SK-N-SH (cell line): ENCODE measurements at regions not wholly inside any gene's neighbourhood (a gene's known extent, or its start where the extent isn't known, plus 50 kb on each side); places are given as distances from the start of the nearest gene placed in this dataset.

Experiments used
- CTCF ChIA-PET: fragments of 300-600, 350-600 bp; formaldehyde crosslinking; extraction: SDS; loops from one replicate; lab custom pipeline; 2021; lab: Yijun Ruan, JAX
- POLR2A ChIA-PET: fragments of 350-600 bp; sonication (Branson Sonifier 250); formaldehyde crosslinking; extraction: SDS; loops from one replicate; lab custom pipeline; 2020; ENCODE audit warnings: antibody characterized with exemption, inconsistent platforms; lab: Yijun Ruan, JAX
- DNase-seq: peaks from one replicate; pipeline ENCODE4 v3.0.0; 2012
- H2AFZ ChIP-seq: fragments of 200-600 bp; sonication (generic); 2 replicates; pipeline ENCODE4 v1.8.1; 2016; ENCODE audit warnings: antibody characterized with exemption, mild to moderate bottlenecking, low read depth
- H3F3A ChIP-seq: fragments of 200-600 bp; sonication (generic); replicated peaks from 2 replicates; pipeline ENCODE3; 2016; ENCODE audit warnings: antibody characterized with exemption, mild to moderate bottlenecking; ENCODE audit not compliant: insufficient read depth
- H3K27ac ChIP-seq, 2 experiments: fragments of 200-500 bp in 1 of 2; fragments of 200-600 bp in 1 of 2; sonication (Bioruptor generic) in 1 of 2; sonication (generic), shearing (Covaris generic) in 1 of 2; 2 replicates each; pipeline versions ENCODE4 v1.5.1 to v1.6.1; 2014 to 2016; ENCODE audit warnings: low read depth in 2 of 2, inconsistent platforms in 1 of 2, low read length in 1 of 2, mild to moderate bottlenecking in 1 of 2, mixed read lengths in 1 of 2
- H3K27me3 ChIP-seq: fragments of 200-600 bp; sonication (generic), shearing (Covaris generic); 2 replicates; pipeline ENCODE4 v1.6.1; 2016; ENCODE audit warnings: mixed run types; ENCODE audit not compliant: insufficient read depth
- H3K36me3 ChIP-seq, 2 experiments: fragments of 200-500 bp in 1 of 2; fragments of 200-600 bp in 1 of 2; sonication (Bioruptor generic) in 1 of 2; sonication (generic) in 1 of 2; replicated peaks in 1 of 2; 2 replicates each; pipeline versions ENCODE3 to v1.5.1; 2014 to 2016; ENCODE audit warnings: low read length in 1 of 2, mild to moderate bottlenecking in 1 of 2; ENCODE audit not compliant: insufficient read depth in 2 of 2, control insufficient read depth in 1 of 2
- H3K4me1 ChIP-seq, 2 experiments: fragments of 200-500 bp in 1 of 2; fragments of 200-600 bp in 1 of 2; sonication (Bioruptor generic) in 1 of 2; sonication (generic), shearing (Covaris generic) in 1 of 2; 2 replicates each; pipeline versions ENCODE4 v1.5.1 to v1.6.1; 2014 to 2016; ENCODE audit warnings: low read depth in 1 of 2, low read length in 1 of 2, mixed run types in 1 of 2; ENCODE audit not compliant: insufficient read depth in 2 of 2, control insufficient read depth in 1 of 2
- H3K4me2 ChIP-seq: fragments of 200-600 bp; sonication (generic), shearing (Covaris generic); 2 replicates; pipeline ENCODE4 v1.6.1; 2017; ENCODE audit warnings: mixed run types
- H3K4me3 ChIP-seq, 2 experiments: fragments of 200-500 bp in 1 of 2; fragments of 200-600 bp in 1 of 2; sonication (Bioruptor generic) in 1 of 2; sonication (generic), shearing (Covaris generic) in 1 of 2; 2 replicates each; pipeline versions ENCODE4 v1.5.1 to v1.8.1; 2014 to 2016; ENCODE audit warnings: low read depth in 2 of 2, inconsistent platforms in 1 of 2, low read length in 1 of 2, mild to moderate bottlenecking in 1 of 2, mixed read lengths in 1 of 2, moderate library complexity in 1 of 2
- H3K79me2 ChIP-seq: fragments of 200-600 bp; sonication (generic); 2 replicates; pipeline ENCODE4 v1.8.1; 2017; ENCODE audit warnings: mild to moderate bottlenecking; ENCODE audit not compliant: insufficient read depth
- H3K9ac ChIP-seq: fragments of 200-600 bp; sonication (generic); 2 replicates; pipeline ENCODE4 v1.6.1; 2017; ENCODE audit warnings: mixed run types
- H3K9me2 ChIP-seq: fragments of 200-600 bp; sonication (generic); 2 replicates; pipeline ENCODE4 v1.6.1; 2017; ENCODE audit warnings: mixed run types
- H3K9me3 ChIP-seq: fragments of 200-600 bp; sonication (generic); 2 replicates; pipeline ENCODE4 v1.6.1; 2017; ENCODE audit warnings: mixed run types, mild to moderate bottlenecking, moderate library complexity
- H4K20me1 ChIP-seq: fragments of 200-600 bp; sonication (generic); 2 replicates; pipeline ENCODE4 v1.6.1; 2017; ENCODE audit warnings: mild to moderate bottlenecking, mixed run types; ENCODE audit not compliant: insufficient read depth
- CHD2 ChIP-seq: fragments of 150-350 bp; IDR thresholded peaks from 2 replicates; pipeline ENCODE4 v1.6.1; 2018; ENCODE audit warnings: low read length; ENCODE audit not compliant: partially characterized antibody
- ELF1 ChIP-seq: IDR thresholded peaks from 2 replicates; pipeline ENCODE4 v1.4.0; 2012
- EP300 ChIP-seq, 2 experiments: IDR thresholded peaks; 2 replicates each; pipeline versions ENCODE4 v1.4.0 to v1.6.1; 2012; ENCODE audit warnings: borderline replicate concordance in 1 of 2, low read depth in 1 of 2, low read length in 1 of 2
- EZH2phosphoT487 ChIP-seq: fragments of 200-600 bp; sonication (generic); IDR thresholded peaks from 2 replicates; pipeline ENCODE4 v1.6.1; 2017; ENCODE audit warnings: low read depth, mixed run types, mild to moderate bottlenecking, antibody characterized with exemption, moderate library complexity, borderline replicate concordance
- FOXJ3 ChIP-seq: sonication (generic); formaldehyde crosslinking; IDR thresholded peaks from 2 replicates; pipeline ENCODE4 v1.5.1; 2020; ENCODE audit warnings: mild to moderate bottlenecking, missing genetic modification reagents
- FOXM1 ChIP-seq: IDR thresholded peaks from 2 replicates; pipeline ENCODE4 v1.4.0; 2012; ENCODE audit warnings: low read depth, mild to moderate bottlenecking
- IRF3 ChIP-seq: fragments of 150-350 bp; IDR thresholded peaks from 2 replicates; pipeline ENCODE4 v1.6.1; 2016; ENCODE audit warnings: mild to moderate bottlenecking, low read depth, low read length
- JUND ChIP-seq: IDR thresholded peaks from 2 replicates; pipeline ENCODE4 v1.4.0; 2012
- MEF2A ChIP-seq: IDR thresholded peaks from 2 replicates; pipeline ENCODE4 v1.4.0; 2012; ENCODE audit warnings: low read depth, borderline replicate concordance
- MXI1 ChIP-seq: IDR thresholded peaks from 2 replicates; pipeline ENCODE4 v1.6.1; 2012; ENCODE audit warnings: mild to moderate bottlenecking, low read depth, low read length, improper control_type of control experiment
- NFIC ChIP-seq: IDR thresholded peaks from 2 replicates; pipeline ENCODE4 v1.4.0; 2012; ENCODE audit warnings: borderline replicate concordance
- NRF1 ChIP-seq: IDR thresholded peaks from 2 replicates; pipeline ENCODE4 v1.6.1; 2012; ENCODE audit warnings: low read depth, mild to moderate bottlenecking, low read length
- POLR2AphosphoS5 ChIP-seq: IDR thresholded peaks from 2 replicates; pipeline ENCODE4 v1.6.1; 2012; ENCODE audit warnings: low read depth, low read length
- RAD21 ChIP-seq: IDR thresholded peaks from 2 replicates; pipeline ENCODE4 v1.6.1; 2012; ENCODE audit warnings: mild to moderate bottlenecking, low read length
- RCOR1 ChIP-seq: fragments of 150-350 bp; IDR thresholded peaks from 2 replicates; pipeline ENCODE4 v1.6.1; 2017; ENCODE audit warnings: antibody characterized with exemption, low read length
- RFX5 ChIP-seq: IDR thresholded peaks from 2 replicates; pipeline ENCODE4 v1.6.1; 2012; ENCODE audit warnings: mild to moderate bottlenecking, improper control_type of control experiment, low read length
- SIN3A ChIP-seq: IDR thresholded peaks from 2 replicates; pipeline ENCODE4 v1.6.1; 2012; ENCODE audit warnings: low read depth, mild to moderate bottlenecking, low read length, moderate library complexity, borderline replicate concordance
- SMC3 ChIP-seq: IDR thresholded peaks from 2 replicates; pipeline ENCODE4 v1.6.1; 2012; ENCODE audit warnings: low read depth, low read length, improper control_type of control experiment
- TAF1 ChIP-seq: IDR thresholded peaks from 2 replicates; pipeline ENCODE4 v1.6.1; 2012; ENCODE audit warnings: low read depth, mild to moderate bottlenecking, low read length, moderate library complexity, borderline replicate concordance
- TCF12 ChIP-seq: IDR thresholded peaks from 2 replicates; pipeline ENCODE4 v1.4.0; 2012
- TEAD4 ChIP-seq: IDR thresholded peaks from 2 replicates; pipeline ENCODE4 v1.4.0; 2012; ENCODE audit warnings: mild to moderate bottlenecking, borderline replicate concordance; ENCODE audit not compliant: insufficient read depth
- YY1 ChIP-seq: IDR thresholded peaks from 2 replicates; pipeline ENCODE4 v1.4.0; 2012; ENCODE audit warnings: low read depth, mild to moderate bottlenecking
- WGBS: methylation state at CpG from one replicate; pipeline ENCODE4 v1.1.6; 2017; ENCODE audit warnings: low lambda C conversion rate; 5-methylcytosine and 5-hydroxymethylcytosine counted together
- TF ChIP-seq, protein P1 (sequence below): fragments of 150-350 bp; IDR thresholded peaks from 2 replicates; pipeline ENCODE4 v1.6.1; 2017; ENCODE audit warnings: antibody characterized with exemption, low read length, low read depth, borderline replicate concordance
- TF ChIP-seq, protein P2 (sequence below): IDR thresholded peaks from 2 replicates; pipeline ENCODE4 v1.4.0; 2012; ENCODE audit warnings: low read depth, borderline replicate concordance
- TF ChIP-seq, protein P3 (sequence below): IDR thresholded peaks from 2 replicates; pipeline ENCODE4; 2012

DNA sequence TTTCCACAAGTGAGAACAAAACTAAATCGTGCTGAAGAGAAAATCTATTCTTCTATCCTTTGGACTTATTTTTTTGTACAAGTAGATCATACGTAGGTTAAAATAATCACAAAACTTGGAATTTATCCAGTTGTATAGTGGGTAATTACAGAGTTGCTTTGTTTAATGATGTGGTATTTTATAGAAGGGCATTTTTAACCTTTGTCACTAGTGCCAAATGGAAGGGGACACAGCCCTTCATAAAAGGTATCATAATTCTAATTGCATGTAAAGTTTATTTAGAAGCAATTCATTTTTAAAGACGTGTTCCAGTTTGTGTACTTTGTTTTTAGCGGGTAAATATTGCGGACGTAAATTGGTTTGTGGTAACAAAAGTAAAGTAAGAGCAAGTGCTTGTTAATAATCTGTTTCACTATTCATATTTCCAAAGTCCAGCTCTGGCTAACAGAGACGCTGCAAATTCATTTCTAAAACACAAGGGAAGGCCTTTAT is 99.5 kb downstream of the ERCC5 start:
- CTCF ChIA-PET, result no interaction called here
- no peaks in the 10 kb centered on the region for H3K4me1 ChIP-seq
- no peak overlapping the region for H3K9ac ChIP-seq
- no peaks in the 10 kb centered on the region for H3K27me3 ChIP-seq
- no peaks in the 10 kb centered on the region for H3K9me3 ChIP-seq
- H3F3A ChIP-seq, result no peaks in the 10 kb centered on the region
- no peak for DNase-seq
- POLR2A ChIA-PET, result no interaction called here
- H3K36me3 ChIP-seq, result no peaks in the 10 kb centered on the region
- H4K20me1 ChIP-seq, result no peaks in the 10 kb centered on the region
- H3K4me3 ChIP-seq, result no peak overlapping the region
- 50% methylated on average over 7 of the region's 7 CpGs for WGBS
- no peak overlapping the region for H2AFZ ChIP-seq
- TF ChIP-seq EZH2phosphoT487 (no peak), TAF1 (no peak), FOXJ3 (no peak), IRF3 (no peak), RAD21 (no peak), SMC3 (no peak), MEF2A (no peak), NRF1 (no peak), NFIC (no peak), RFX5 (no peak), SIN3A (no peak), EP300 (IDR thresholded peaks at IDR 0.05; ENCODE audit: borderline replicate concordance in 1 of 2, low read depth in 1 of 2, low read length in 1 of 2) (no peak), JUND (no peak), ELF1 (no peak)
- TF ChIP-seq, protein P1, sequence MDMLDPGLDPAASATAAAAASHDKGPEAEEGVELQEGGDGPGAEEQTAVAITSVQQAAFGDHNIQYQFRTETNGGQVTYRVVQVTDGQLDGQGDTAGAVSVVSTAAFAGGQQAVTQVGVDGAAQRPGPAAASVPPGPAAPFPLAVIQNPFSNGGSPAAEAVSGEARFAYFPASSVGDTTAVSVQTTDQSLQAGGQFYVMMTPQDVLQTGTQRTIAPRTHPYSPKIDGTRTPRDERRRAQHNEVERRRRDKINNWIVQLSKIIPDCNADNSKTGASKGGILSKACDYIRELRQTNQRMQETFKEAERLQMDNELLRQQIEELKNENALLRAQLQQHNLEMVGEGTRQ, result no peak
- H3K79me2 ChIP-seq, result no peaks in the 10 kb centered on the region
- no peak overlapping the region for H3K27ac ChIP-seq
- no peaks in the 10 kb centered on the region for H3K9me2 ChIP-seq
- no peak overlapping the region for H3K4me2 ChIP-seq

GRCh38 chr13:102944821-102945220 is 99.0 kb downstream of the ERCC5 start:
- no peak overlapping the region for H3K4me3 ChIP-seq
- no peak overlapping the region for H3K27ac ChIP-seq
- H3K9me2 ChIP-seq, result no peaks in the 10 kb centered on the region
- no peaks in the 10 kb centered on the region for H3K27me3 ChIP-seq
- ChIA-PET POLR2A (no interaction called here), CTCF (no interaction called here)
- no peaks in the 10 kb centered on the region for H3F3A ChIP-seq
- H3K9me3 ChIP-seq, result no peaks in the 10 kb centered on the region
- H3K4me2 ChIP-seq, result no peak overlapping the region
- no peak for TF ChIP-seq CHD2
- TF ChIP-seq, protein P2, sequence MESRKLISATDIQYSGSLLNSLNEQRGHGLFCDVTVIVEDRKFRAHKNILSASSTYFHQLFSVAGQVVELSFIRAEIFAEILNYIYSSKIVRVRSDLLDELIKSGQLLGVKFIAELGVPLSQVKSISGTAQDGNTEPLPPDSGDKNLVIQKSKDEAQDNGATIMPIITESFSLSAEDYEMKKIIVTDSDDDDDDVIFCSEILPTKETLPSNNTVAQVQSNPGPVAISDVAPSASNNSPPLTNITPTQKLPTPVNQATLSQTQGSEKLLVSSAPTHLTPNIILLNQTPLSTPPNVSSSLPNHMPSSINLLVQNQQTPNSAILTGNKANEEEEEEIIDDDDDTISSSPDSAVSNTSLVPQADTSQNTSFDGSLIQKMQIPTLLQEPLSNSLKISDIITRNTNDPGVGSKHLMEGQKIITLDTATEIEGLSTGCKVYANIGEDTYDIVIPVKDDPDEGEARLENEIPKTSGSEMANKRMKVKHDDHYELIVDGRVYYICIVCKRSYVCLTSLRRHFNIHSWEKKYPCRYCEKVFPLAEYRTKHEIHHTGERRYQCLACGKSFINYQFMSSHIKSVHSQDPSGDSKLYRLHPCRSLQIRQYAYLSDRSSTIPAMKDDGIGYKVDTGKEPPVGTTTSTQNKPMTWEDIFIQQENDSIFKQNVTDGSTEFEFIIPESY, result no peak
- TF ChIP-seq POLR2AphosphoS5, result no peak
- TF ChIP-seq ELF1, result no peak
- no peak for TF ChIP-seq MXI1
- TF ChIP-seq TEAD4, result no peak
- no peak for TF ChIP-seq RCOR1
- TF ChIP-seq FOXM1, result no peak
- no peak for TF ChIP-seq JUND
- TF ChIP-seq, protein P3, sequence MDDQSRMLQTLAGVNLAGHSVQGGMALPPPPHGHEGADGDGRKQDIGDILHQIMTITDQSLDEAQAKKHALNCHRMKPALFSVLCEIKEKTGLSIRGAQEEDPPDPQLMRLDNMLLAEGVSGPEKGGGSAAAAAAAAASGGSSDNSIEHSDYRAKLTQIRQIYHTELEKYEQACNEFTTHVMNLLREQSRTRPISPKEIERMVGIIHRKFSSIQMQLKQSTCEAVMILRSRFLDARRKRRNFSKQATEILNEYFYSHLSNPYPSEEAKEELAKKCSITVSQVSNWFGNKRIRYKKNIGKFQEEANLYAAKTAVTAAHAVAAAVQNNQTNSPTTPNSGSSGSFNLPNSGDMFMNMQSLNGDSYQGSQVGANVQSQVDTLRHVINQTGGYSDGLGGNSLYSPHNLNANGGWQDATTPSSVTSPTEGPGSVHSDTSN, result no peak
- no peak for TF ChIP-seq YY1
- TF ChIP-seq SIN3A, result no peak
- TF ChIP-seq NRF1, result no peak
- TF ChIP-seq TCF12, result no peak
- TF ChIP-seq MEF2A, result no peak
- H2AFZ ChIP-seq, result no peak overlapping the region
- H3K36me3 ChIP-seq, result no peaks in the 10 kb centered on the region
- H3K79me2 ChIP-seq, result no peaks in the 10 kb centered on the region
- H3K9ac ChIP-seq, result no peak overlapping the region
- DNase-seq, result no peak
- 45% methylated on average over 2 of the region's 2 CpGs for WGBS
- no peaks in the 10 kb centered on the region for H4K20me1 ChIP-seq
- H3K4me1 ChIP-seq, result no peaks in the 10 kb centered on the region
